OCI-LY3 (cell line): ENCODE measurements at regions not wholly inside any gene's neighbourhood (a gene's known extent, or its start where the extent isn't known, plus 50 kb on each side); places are given as distances from the start of the nearest gene placed in this dataset.

Experiments used
- H2AFZ ChIP-seq: fragments of 200-600, 300-600 bp; shearing (Covaris generic); 2 replicates; pipeline ENCODE4 v1.6.0; 2014; ENCODE audit warnings: antibody characterized with exemption, low read depth, low read length
- H3K27ac ChIP-seq: fragments of 200-600, 300-600 bp; sonication (generic); 2 replicates; pipeline ENCODE4 v1.5.1; 2014; ENCODE audit warnings: mild to moderate bottlenecking, low read length, moderate library complexity, mixed read lengths
- H3K27me3 ChIP-seq: fragments of 200-600, 300-600 bp; sonication (generic); 2 replicates; pipeline ENCODE4 v1.6.1; 2014; ENCODE audit warnings: low read depth, low read length, mixed read lengths
- H3K36me3 ChIP-seq: fragments of 200-600, 300-600 bp; sonication (generic); replicated peaks from 2 replicates; pipeline ENCODE3; 2014; ENCODE audit warnings: low read depth, low read length, mixed read lengths
- H3K4me1 ChIP-seq: fragments of 300-600, 200-600 bp; sonication (generic); 2 replicates; pipeline ENCODE4 v1.6.1; 2014; ENCODE audit warnings: low read length, mixed read lengths
- H3K4me2 ChIP-seq: fragments of 200-600, 300-600 bp; sonication (generic); 2 replicates; pipeline ENCODE4 v1.6.1; 2014; ENCODE audit warnings: low read length, mixed read lengths
- H3K4me3 ChIP-seq: fragments of 300-600, 200-600 bp; sonication (generic); 2 replicates; pipeline ENCODE4 v1.5.1; 2014; ENCODE audit warnings: antibody characterized with exemption, mild to moderate bottlenecking, low read length, moderate library complexity
- H3K79me2 ChIP-seq: fragments of 300-600, 200-600 bp; shearing (Covaris generic); 2 replicates; pipeline ENCODE4 v1.6.1; 2014; ENCODE audit warnings: mild to moderate bottlenecking, low read length, mixed read lengths
- H3K9ac ChIP-seq: fragments of 300-600, 200-600 bp; shearing (Covaris generic); 2 replicates; pipeline ENCODE4 v1.6.0; 2014; ENCODE audit warnings: mild to moderate bottlenecking, low read length, moderate library complexity
- H3K9me3 ChIP-seq: fragments of 200-600, 300-600 bp; shearing (Covaris generic); 2 replicates; pipeline ENCODE4 v1.6.1; 2014; ENCODE audit warnings: low read length, mixed read lengths; ENCODE audit not compliant: insufficient read depth
- H4K20me1 ChIP-seq: fragments of 200-600, 300-600 bp; sonication (generic); 2 replicates; pipeline ENCODE4 v1.6.1; 2016; ENCODE audit warnings: low read length, mixed read lengths; ENCODE audit not compliant: insufficient read depth
- EZH2phosphoT487 ChIP-seq: fragments of 200-600 bp; shearing (Covaris generic); IDR thresholded peaks from 2 replicates; pipeline ENCODE4 v1.6.1; 2018; ENCODE audit warnings: antibody characterized with exemption, mixed run types, low read depth
- TF ChIP-seq, protein P1 (sequence below): fragments of 200-600, 300-600 bp; sonication (generic); IDR thresholded peaks from 2 replicates; pipeline ENCODE4 v1.5.1; 2014; ENCODE audit warnings: antibody characterized with exemption, low read length, low read depth

DNA sequence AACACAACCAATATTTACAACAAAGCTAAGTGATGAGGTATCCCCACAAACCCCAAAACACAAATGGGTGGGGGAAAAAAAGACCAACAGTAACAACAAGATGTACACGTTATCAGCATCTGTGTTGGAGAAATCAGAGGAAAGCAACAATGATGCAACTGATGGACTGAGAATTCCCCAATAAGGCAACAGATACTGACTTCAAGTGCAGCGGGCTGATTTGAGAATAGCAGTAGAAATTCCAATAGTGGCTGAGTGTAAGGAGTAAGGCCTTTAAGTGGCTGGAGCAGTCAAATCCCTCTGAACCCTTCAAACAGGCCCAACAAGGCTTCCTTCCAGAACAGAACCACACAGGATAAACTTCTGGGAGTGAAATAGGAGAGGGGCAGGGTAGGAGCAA is 97.6 kb downstream of the TM2D1 start:
- Histone ChIP-seq H3K4me3 (no peak overlapping the region), H3K9ac (no peak overlapping the region), H4K20me1 (no peaks in the 10 kb centered on the region), H3K9me3 (no peaks in the 10 kb centered on the region), H3K27ac (no peak overlapping the region), H3K27me3 (no peaks in the 10 kb centered on the region), H3K36me3 (no peaks in the 10 kb centered on the region), H3K79me2 (no peaks in the 10 kb centered on the region), H3K4me1 (no peaks in the 10 kb centered on the region), H2AFZ (no peak overlapping the region), H3K4me2 (no peak overlapping the region)
- TF ChIP-seq EZH2phosphoT487 = no peak
- TF ChIP-seq, protein P1, sequence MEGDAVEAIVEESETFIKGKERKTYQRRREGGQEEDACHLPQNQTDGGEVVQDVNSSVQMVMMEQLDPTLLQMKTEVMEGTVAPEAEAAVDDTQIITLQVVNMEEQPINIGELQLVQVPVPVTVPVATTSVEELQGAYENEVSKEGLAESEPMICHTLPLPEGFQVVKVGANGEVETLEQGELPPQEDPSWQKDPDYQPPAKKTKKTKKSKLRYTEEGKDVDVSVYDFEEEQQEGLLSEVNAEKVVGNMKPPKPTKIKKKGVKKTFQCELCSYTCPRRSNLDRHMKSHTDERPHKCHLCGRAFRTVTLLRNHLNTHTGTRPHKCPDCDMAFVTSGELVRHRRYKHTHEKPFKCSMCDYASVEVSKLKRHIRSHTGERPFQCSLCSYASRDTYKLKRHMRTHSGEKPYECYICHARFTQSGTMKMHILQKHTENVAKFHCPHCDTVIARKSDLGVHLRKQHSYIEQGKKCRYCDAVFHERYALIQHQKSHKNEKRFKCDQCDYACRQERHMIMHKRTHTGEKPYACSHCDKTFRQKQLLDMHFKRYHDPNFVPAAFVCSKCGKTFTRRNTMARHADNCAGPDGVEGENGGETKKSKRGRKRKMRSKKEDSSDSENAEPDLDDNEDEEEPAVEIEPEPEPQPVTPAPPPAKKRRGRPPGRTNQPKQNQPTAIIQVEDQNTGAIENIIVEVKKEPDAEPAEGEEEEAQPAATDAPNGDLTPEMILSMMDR = no peak

DNA sequence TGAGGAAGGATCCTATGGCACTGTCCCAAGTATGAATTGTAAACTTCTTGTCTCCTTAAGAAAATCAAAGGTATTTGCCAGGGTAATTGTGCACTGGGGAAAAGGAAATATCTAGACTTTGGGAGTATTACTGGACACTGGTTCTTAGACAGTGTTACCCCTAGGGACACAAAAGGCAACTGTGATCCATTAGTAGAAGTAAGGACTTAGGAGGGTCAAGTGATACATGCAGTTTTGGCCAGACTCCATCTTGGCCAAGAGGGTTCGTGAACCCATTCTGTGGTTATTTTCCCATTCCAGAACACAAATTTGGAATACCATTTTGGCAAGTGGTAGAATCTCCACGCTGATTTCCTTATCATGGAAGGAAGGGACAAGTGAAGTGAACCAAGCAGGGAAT is 98.1 kb downstream of the TM2D1 start:
- H3K4me2 ChIP-seq = no peak overlapping the region
- no peak overlapping the region for H3K27ac ChIP-seq
- H3K4me3 ChIP-seq = no peak overlapping the region
- H3K79me2 ChIP-seq = no peaks in the 10 kb centered on the region
- TF ChIP-seq, protein P1 = no peak
- TF ChIP-seq EZH2phosphoT487 = no peak
- no peaks in the 10 kb centered on the region for H3K36me3 ChIP-seq
- no peaks in the 10 kb centered on the region for H3K9me3 ChIP-seq
- no peak overlapping the region for H2AFZ ChIP-seq
- no peak overlapping the region for H3K9ac ChIP-seq
- no peaks in the 10 kb centered on the region for H4K20me1 ChIP-seq
- H3K4me1 ChIP-seq = no peaks in the 10 kb centered on the region
- no peaks in the 10 kb centered on the region for H3K27me3 ChIP-seq

DNA sequence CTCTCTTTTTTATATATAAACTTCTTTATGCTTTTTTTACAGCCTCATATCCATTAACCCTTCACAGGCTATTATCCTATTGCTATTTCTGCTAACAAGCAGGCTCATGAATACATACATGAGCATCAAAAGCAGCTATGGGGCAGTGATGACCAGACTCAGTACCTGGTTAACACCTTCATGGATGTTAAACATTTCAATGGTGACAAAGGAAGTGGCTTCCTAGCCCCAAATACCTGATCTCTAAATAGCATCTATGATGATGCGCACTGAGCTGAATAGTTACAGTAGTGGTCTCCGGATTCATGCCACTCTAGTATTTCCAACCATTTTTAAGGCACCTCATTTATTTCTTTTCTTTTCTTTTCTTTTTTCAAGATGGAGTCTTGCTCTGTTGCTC is 101.1 kb downstream of the TM2D1 start:
- no peak overlapping the region for H3K27ac ChIP-seq
- H3K4me3 ChIP-seq = no peak overlapping the region
- H2AFZ ChIP-seq = no peak overlapping the region
- no peaks in the 10 kb centered on the region for H3K79me2 ChIP-seq
- TF ChIP-seq, protein P1 = no peak
- TF ChIP-seq EZH2phosphoT487 = no peak
- no peaks in the 10 kb centered on the region for H3K4me1 ChIP-seq
- no peaks in the 10 kb centered on the region for H3K9me3 ChIP-seq
- H3K9ac ChIP-seq = no peak overlapping the region
- H3K36me3 ChIP-seq = no peaks in the 10 kb centered on the region
- no peaks in the 10 kb centered on the region for H4K20me1 ChIP-seq
- H3K4me2 ChIP-seq = no peak overlapping the region
- H3K27me3 ChIP-seq = no peaks in the 10 kb centered on the region

DNA sequence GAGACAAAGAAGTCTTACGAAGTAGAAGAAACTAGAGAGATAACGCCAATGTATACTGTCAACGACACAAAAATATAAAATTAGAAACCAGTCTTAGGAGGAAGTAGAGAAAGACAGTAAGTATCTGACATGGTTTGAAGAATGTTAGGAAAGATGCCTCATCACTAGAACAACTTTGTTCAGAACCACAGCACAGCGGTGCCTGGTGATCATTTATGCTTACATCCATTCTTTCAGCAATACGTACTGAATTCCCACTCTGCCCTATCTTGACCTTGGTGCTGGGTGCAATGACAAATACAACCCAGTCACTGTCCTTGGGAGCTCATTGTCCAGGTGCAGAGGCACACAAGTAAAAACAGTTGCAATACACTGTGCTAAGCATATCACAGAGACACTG is 104.4 kb downstream of the TM2D1 start:
- Histone ChIP-seq H3K36me3 (no peaks in the 10 kb centered on the region), H3K9ac (no peak overlapping the region), H4K20me1 (no peaks in the 10 kb centered on the region), H3K4me2 (no peak overlapping the region), H3K9me3 (no peaks in the 10 kb centered on the region), H2AFZ (no peak overlapping the region), H3K79me2 (no peaks in the 10 kb centered on the region), H3K27me3 (no peaks in the 10 kb centered on the region), H3K27ac (no peak overlapping the region), H3K4me3 (no peak overlapping the region), H3K4me1 (peaks cover 6% of the 10 kb centered on the region)
- TF ChIP-seq, protein P1 = no peak
